T-helper 2 cell (primary cell): ENCODE measurements at regions not wholly inside any gene's neighbourhood (a gene's known extent, or its start where the extent isn't known, plus 50 kb on each side); places are given as distances from the start of the nearest gene placed in this dataset.
"Not testable (repeated sequence)": the region's sequence is repeated elsewhere in the genome, so short reads cannot be mapped to it uniquely, and the experiment has no call there.

Experiments used
- DNase-seq, 5 experiments: peaks; one replicate each; pipeline versions ENCODE4 v3.0.0 to v3.0.0-alpha.2; 2012 to 2022

DNA sequence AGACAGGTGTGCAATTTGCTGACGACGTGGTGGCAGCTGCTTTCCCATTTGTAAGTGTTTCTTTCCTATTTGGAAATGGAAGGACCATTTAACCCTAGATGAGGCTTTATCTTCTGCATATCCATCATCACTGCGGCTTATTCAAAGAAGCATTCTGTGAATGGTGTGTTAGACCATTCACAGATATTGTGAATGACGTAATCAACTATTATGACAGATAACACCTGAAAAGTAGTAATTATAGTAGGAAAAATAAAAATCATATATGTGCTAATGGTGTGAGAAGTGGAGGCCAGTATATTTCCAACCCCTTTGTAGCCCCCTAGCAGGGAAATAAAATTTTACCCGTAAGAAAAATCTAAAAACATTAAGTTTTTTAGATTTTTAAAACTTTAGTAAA, 424.5 kb upstream of the CRIM1 start:
- no peak for DNase-seq

- no peak for DNase-seq
Observed at GRCh38 chr2:35929551-35929950, 426.0 kb upstream of the CRIM1 start.

DNA sequence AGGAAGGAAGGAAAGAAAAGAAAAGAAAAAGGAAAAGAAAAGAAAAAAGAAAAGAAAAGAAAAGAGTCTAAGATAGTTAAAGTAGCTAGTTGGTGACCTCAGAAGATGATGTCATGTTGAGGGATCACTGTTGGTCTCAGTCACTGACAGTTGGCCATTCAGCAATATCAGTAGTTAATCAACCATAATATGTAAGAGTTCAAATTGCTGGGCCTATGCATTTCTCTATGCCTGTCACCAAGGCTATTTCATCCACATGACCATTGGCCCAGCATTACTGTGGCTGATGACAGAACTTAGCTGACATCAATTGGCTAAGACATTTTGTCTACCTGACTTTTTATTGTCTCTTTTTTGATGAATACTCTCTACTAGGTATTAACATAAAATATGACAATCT, 435.5 kb upstream of the CRIM1 start:
- DNase-seq, result no peak

DNA sequence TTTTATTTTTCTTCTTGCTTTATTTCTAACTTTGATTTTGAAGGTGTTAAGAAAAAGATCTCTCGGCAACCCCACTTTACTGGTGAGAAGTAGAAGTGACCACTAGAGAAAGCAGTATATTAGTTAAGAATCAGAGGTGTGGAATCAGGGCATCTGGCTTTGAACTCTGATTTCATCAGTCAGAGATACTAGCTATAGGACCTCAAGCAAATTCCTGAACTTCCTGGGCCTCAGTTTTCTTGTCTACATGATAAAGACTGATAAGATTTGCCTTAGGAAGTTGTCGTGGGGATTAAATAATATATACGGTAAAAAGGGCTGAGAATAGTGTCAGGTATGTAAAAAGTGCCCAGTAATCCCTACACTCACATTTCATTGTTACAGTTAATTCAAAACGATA, 440.3 kb upstream of the CRIM1 start:
- no peak for DNase-seq

DNA sequence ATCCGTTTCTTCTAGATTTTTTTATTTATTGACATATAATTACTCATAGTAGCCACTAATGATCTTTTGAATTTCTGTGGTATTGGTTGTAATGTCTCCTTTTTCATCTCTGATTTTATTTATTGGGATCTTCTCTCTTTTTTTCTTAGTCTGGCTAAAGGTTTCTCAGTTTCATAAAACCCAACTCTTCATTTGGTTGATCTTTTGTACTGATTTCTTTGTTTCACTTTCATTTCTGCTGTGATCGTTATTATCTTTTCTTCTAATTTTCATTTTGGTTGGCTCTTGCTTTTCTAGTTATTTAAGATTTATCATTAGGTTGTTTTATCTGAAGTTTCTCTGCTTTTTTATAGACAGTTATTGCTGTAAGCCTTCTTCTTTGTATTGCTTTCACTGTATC, 463.6 kb upstream of the CRIM1 start:
- DNase-seq, result no peak

GRCh38 chr2:35891528-35891927, 464.1 kb upstream of the CRIM1 start:
- DNase-seq, result no peak

GRCh38 chr2:35887146-35887545, 468.4 kb upstream of the CRIM1 start:
- DNase-seq, result no peak

- DNase-seq, result no peak
Observed at GRCh38 chr2:35873921-35874320, 481.7 kb upstream of the CRIM1 start.

- DNase-seq, result no peak
Observed at GRCh38 chr2:35871672-35872071, 483.9 kb upstream of the CRIM1 start.

- DNase-seq, result no peak
Observed at GRCh38 chr2:35870713-35871112, 484.9 kb upstream of the CRIM1 start.

DNA sequence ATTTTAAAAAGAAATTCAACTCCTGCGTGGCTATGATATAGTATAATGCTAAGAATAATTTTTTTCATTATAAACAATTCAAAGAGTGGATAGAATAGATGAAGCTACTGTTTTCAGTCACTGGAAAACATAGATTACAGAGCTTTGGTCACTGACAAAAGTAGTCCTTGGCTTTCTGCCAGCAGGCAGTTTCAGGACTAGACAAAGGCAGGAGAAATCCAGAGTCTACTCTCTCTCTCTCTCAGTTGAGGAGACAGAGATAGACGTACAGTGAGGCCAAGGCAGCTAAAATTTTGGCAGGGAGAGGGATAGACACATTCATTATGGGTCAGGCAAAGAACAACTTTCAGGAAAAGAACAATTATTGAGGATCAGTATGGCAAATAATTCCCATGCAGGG, 491.4 kb upstream of the CRIM1 start:
- no peak for DNase-seq

GRCh38 chr2:35858216-35858615, 497.4 kb upstream of the CRIM1 start:
- DNase-seq, result no peak

- no peak for DNase-seq
Observed at GRCh38 chr2:35857498-35857897, 498.1 kb upstream of the CRIM1 start.

DNA sequence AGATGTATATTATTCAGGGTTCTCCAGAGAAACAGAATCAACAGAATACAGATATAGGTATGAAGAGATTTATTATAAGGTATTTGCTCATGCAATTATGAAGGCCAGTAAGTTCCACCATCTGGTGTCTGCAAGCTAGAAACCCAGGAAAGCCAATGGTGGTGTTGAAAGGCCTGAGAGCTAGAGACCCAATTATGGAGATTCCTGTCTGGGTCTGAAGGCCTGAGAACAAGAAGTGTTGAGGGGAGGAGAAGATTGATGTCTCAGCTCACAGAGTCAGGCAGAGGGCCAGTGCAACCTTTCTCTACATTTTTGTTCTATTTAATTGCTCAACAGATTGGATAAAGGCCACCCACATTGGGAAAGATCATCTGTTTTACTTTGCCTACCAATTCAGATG, 524.2 kb upstream of the CRIM1 start:
- no peak for DNase-seq

- no peak for DNase-seq
Observed at GRCh38 chr2:35830833-35831232, 524.7 kb upstream of the CRIM1 start.

- DNase-seq, result no peak
Observed at GRCh38 chr2:35827086-35827485, 528.5 kb upstream of the CRIM1 start.

DNA sequence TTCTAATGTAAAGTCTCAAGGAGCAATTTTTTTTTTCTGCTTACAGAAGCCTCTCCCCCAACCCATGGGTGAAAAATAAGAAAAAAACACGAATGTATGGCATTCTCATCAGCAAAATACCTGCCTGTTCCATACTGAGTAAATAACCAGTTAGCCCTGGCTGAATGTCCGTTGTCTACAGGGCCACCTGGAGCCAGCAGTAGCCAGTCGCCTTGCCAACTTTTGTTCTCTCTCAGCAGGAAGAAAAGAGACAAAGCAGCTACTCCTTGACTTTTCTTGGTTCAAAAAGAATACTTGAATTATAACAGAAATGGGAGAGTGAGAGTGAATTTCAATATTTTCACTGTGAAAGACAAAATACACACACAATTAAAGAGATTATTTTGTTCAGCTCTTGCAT, 532.9 kb upstream of the CRIM1 start:
- no peak for DNase-seq

GRCh38 chr2:35821675-35822074, 533.9 kb upstream of the CRIM1 start:
- no peak for DNase-seq

DNA sequence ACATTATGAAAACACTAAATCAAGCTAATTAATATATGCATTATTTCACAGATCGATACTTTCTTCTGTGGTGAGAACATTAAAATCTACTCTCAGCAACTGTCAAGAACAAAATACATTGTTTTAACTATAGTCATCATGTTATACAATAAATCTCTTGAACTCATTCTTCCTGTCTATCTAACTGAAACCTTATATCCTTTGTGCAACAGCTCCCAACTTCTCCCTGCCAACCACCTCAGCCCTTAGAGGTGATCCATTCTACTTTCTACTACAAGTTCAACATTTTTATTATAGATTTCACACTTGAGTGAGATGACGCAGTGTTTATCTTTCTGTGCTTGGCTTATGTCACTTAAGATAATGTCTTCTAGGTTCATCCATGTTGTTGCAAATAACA, 535.2 kb upstream of the CRIM1 start:
- no peak for DNase-seq

GRCh38 chr2:35819033-35819432, 536.5 kb upstream of the CRIM1 start:
- no peak for DNase-seq

GRCh38 chr2:35818359-35818758, 537.2 kb upstream of the CRIM1 start:
- not testable (repeated sequence) for DNase-seq

GRCh38 chr2:35814597-35814996, 541.0 kb upstream of the CRIM1 start:
- not testable (repeated sequence) for DNase-seq

- no peak for DNase-seq
Observed at GRCh38 chr2:35803126-35803525, 552.5 kb upstream of the CRIM1 start.

DNA sequence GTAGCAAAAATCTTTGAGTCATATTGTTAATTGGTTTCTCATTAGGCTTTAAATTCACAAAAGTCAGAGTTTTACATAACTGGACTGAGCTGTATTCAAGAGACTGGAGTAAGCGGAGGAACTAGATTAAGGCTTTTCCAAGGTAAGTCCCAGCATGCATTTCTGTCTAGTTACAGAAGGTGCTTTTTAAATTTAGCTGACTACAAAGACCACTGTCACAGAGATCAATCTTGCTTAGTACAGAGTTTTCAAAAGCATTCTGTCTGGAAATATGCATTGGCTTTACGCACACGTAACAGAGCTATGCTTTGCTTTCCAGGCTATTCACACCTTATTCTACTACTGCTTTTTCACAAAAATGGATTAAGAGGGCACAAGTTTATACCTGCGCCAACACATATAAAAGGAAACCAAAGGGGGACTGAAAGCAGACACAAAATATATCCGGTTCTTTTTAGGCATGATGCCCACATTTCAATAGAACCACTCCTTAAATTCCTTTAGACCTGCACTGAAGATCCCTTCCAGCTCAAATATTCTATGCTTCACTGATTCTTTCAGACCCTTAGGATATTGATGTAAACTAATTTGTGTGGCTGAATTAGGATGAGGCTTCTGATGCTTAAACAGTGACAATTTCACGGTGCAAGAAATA, 560.7 kb upstream of the CRIM1 start:
- DNase-seq, result no peak

GRCh38 chr2:35790292-35790691, 565.3 kb upstream of the CRIM1 start:
- DNase-seq, result no peak

GRCh38 chr2:35788543-35788942, 567.0 kb upstream of the CRIM1 start:
- no peak for DNase-seq
